ENCODE measurements at regions not wholly inside any gene's neighbourhood (a gene's known extent, or its start where the extent isn't known, plus 50 kb on each side); places are given as distances from the start of the nearest gene placed in this dataset.

DNA sequence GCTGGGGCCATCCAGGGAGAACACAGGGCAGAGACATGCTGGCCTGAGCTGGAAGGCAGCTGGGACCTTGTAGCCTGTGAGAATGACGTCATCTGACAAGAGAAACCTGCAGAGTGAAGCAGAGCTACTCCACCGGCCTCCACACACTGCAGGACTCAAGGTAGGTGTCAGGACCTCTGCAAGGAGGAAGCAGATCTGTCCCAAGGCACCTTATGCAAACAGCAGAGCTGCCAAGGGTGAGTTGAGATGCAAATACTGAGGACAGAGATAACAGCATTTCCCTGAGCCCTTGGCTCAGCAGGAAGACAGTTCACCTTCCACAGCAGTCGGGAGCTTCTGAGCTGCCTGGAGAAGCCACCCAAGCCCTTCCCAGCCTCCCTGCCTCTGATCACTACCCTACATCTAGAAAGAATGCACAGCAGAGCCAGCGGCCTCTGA lies 51.9 kb upstream of the IGSF9B start:
- ATAC-seq (replicated peaks) (peak in 1 of 2 donors; percentile 43), DNase-seq (no peak)
- no peak overlapping the region for H3K4me3 Mint-ChIP-seq
- H3K36me3 Mint-ChIP-seq, result no peaks in the 10 kb centered on the region
- no peaks in the 10 kb centered on the region for H3K9me3 Mint-ChIP-seq
- H3K27ac Mint-ChIP-seq, result no peak overlapping the region
- peaks cover 0 to 2% of the 10 kb centered on the region in 2 donors for H3K4me1 Mint-ChIP-seq
- peaks cover 14 to 28% of the 10 kb centered on the region in 2 donors for H3K27me3 Mint-ChIP-seq

DNA sequence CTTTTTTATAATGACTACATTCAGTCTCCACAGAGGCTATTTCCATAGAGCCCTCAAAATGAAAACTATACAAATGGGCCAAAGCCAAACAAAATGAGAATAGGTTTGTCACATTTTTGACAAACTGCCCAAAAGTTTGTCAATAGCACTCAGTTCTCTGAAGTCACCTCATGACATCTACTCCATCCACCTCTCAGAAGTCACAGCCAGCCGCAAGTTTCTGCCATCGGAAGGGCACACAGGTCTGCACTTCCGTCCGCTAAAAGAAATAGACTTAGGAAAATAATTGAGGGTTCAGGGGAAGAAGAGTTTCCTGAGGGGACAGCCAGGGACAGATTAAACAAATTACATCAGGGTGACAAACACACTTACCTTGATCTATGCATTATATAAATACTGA lies 55.4 kb upstream of the JAM3 start:
- no peak overlapping the region for H3K27ac Mint-ChIP-seq
- peaks cover 0 to 2% of the 10 kb centered on the region in 2 donors for H3K4me1 Mint-ChIP-seq
- DNase-seq, result no peak
- H3K9me3 Mint-ChIP-seq, result no peaks in the 10 kb centered on the region
- H3K27me3 Mint-ChIP-seq, result peaks cover 19 to 25% of the 10 kb centered on the region in 2 donors
- no peak for ATAC-seq (replicated peaks)
- no peak overlapping the region for H3K4me3 Mint-ChIP-seq
- no peaks in the 10 kb centered on the region for H3K36me3 Mint-ChIP-seq

DNA sequence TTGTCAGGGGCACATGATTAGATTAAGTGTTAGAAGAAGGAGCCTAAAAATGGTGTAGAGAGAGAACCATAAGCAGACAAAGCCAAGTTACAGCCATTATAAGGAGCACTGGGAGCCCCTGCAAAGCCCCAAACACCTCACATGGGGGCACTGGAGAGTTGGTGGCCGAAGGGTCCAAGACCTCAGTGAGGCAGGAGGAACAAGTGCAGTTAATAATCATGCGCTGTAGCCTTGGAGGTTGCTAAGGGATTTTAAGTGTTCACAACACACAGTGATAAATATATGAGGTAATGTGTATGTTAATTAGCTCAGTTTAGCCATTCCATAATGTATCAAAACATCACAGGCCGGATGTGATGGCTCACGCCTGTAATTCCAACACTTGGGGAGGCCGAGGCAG lies 54.4 kb upstream of the JAM3 start:
- ATAC-seq (replicated peaks) (no peak), DNase-seq (no peak)
- peaks cover 19 to 23% of the 10 kb centered on the region in 2 donors for H3K27me3 Mint-ChIP-seq
- H3K9me3 Mint-ChIP-seq, result no peaks in the 10 kb centered on the region
- H3K36me3 Mint-ChIP-seq, result no peaks in the 10 kb centered on the region
- H3K4me1 Mint-ChIP-seq, result peaks cover 0 to under 1% of the 10 kb centered on the region in 2 donors
- H3K27ac Mint-ChIP-seq, result no peak overlapping the region
- H3K4me3 Mint-ChIP-seq, result no peak overlapping the region

DNA sequence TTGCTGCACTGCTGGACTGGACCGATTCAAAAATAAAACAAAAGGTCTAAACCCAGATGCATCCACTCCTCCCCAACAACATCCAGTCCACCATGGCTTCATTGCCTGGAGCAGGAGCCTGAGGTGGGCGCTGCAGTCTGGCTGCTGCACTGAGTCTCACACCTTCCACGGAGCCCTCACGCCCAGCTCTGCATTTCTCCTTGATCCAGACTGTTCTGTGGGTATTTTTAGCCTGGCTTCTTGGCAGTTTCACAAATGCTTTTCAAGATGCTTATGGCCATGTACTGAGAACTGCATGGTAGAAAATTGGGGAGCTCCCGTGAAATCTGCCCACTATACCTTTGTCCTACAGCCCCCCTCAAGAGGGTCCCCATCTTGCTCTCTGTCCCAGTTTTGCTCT lies 53.3 kb upstream of the JAM3 start:
- no peak for ATAC-seq (replicated peaks)
- H3K27me3 Mint-ChIP-seq, result peaks cover 28% of the 10 kb centered on the region in 2 donors
- no peak overlapping the region for H3K27ac Mint-ChIP-seq

DNA sequence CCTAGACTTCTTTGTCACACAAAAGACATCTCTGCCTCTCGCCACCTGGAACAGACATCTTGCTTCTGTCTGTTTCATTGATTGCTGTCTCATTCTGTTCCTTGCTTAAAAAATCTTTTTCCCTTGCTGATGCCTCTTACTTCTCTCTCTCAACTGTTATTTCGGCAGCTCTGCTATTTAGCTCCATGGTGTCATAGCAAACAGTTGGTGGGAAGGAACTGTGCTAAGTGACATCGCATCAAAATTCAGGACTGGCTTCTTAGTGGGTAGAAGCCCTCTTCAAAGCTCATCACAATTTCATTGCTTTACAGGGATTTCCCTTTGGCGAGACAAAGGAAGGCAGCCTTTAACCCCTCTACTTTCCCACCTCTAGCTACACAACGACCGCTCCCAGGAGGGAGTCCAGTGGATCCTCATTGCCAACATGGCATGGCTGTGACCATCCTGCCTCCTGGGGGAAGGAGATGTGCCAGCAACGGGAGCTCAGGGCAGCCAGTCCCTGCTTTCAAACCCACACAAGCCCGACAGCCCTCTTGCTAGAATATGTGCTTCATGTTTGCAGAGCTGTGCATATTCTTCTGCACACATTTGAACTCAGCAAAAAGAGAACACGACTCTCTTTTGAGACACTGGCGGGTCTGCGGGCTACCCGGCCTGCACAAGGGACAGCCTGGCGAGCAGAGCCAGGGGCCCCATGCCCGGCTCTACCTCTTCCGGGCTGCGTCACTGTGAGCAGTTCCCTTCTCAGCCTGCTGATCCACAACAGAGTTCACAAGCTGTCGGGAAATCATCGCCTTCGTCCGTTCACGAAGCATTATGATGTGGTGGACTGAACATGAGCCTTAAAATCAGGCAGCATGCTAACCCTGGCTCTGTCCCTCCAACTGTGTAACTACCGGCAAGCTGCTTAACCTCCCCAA lies 51.1 kb upstream of the JAM3 start:
- peaks cover 24 to 26% of the 10 kb centered on the region in 2 donors for H3K27me3 Mint-ChIP-seq

More for the DNA sequence above, 53.3 kb upstream of the JAM3 start:
- Mint-ChIP-seq H3K9me3 (no peaks in the 10 kb centered on the region), H3K4me3 (no peak overlapping the region), H3K36me3 (no peaks in the 10 kb centered on the region), H3K4me1 (peaks cover 0 to 5% of the 10 kb centered on the region in 2 donors)
- no peak for DNase-seq

More for the DNA sequence above, 51.1 kb upstream of the JAM3 start:
- Mint-ChIP-seq H3K4me1 (peaks cover 0 to 5% of the 10 kb centered on the region in 2 donors), H3K4me3 (no peak overlapping the region), H3K36me3 (no peaks in the 10 kb centered on the region), H3K27ac (no peak overlapping the region), H3K9me3 (no peaks in the 10 kb centered on the region)
- ATAC-seq (replicated peaks), result no peak
- no peak for DNase-seq
